SIG-M5 (cell line): ENCODE measurements at regions not wholly inside any gene's neighbourhood (a gene's known extent, or its start where the extent isn't known, plus 50 kb on each side); places are given as distances from the start of the nearest gene placed in this dataset.

Source experiments
- DNase-seq: peaks from one replicate; lab custom pipeline; 2025; lab: John Stamatoyannopoulos, UW

GRCh38 chr10:28926932-28927331, 249.6 kb downstream of the BAMBI start:
- no peak for DNase-seq

- no peak for DNase-seq
Observed at GRCh38 chr10:28928484-28928883, 251.2 kb downstream of the BAMBI start.

GRCh38 chr10:28929942-28930341, 252.6 kb downstream of the BAMBI start:
- no peak for DNase-seq

- DNase-seq: no peak
Observed at GRCh38 chr10:28930514-28931495, 253.5 kb downstream of the BAMBI start.

GRCh38 chr10:28935061-28935460, 257.7 kb downstream of the BAMBI start:
- no peak for DNase-seq

GRCh38 chr10:28937959-28938358, 260.6 kb downstream of the BAMBI start:
- DNase-seq: no peak

- DNase-seq: no peak
Observed at GRCh38 chr10:28938745-28939144, 261.4 kb downstream of the BAMBI start.

GRCh38 chr10:28939281-28940157, 262.2 kb downstream of the BAMBI start:
- DNase-seq: no peak

- no peak for DNase-seq
Observed at GRCh38 chr10:28940158-28940888, 263.0 kb downstream of the BAMBI start.

- no peak for DNase-seq
Observed at GRCh38 chr10:28942012-28942411, 264.7 kb downstream of the BAMBI start.

GRCh38 chr10:28945959-28946358, 268.6 kb downstream of the BAMBI start:
- DNase-seq: no peak

GRCh38 chr10:28946479-28946878, 269.2 kb downstream of the BAMBI start:
- no peak for DNase-seq

GRCh38 chr10:28947171-28947570, 269.9 kb downstream of the BAMBI start:
- DNase-seq: no peak

GRCh38 chr10:28948046-28948445, 270.7 kb downstream of the BAMBI start:
- no peak for DNase-seq

GRCh38 chr10:28949005-28950004, 272.0 kb downstream of the BAMBI start:
- DNase-seq: no peak

GRCh38 chr10:28951484-28951883, 274.2 kb downstream of the BAMBI start:
- no peak for DNase-seq

GRCh38 chr10:28952523-28952922, 275.2 kb downstream of the BAMBI start:
- no peak for DNase-seq

GRCh38 chr10:28954211-28954610, 276.9 kb downstream of the BAMBI start:
- DNase-seq: no peak

GRCh38 chr10:28958468-28958867, 281.1 kb downstream of the BAMBI start:
- no peak for DNase-seq

GRCh38 chr10:28959850-28960501, 282.7 kb downstream of the BAMBI start:
- DNase-seq: no peak
